PFSK-1 (cell line): ENCODE measurements at regions not wholly inside any gene's neighbourhood (a gene's known extent, or its start where the extent isn't known, plus 50 kb on each side); places are given as distances from the start of the nearest gene placed in this dataset.

Experiments
- FOXP2 ChIP-seq: optimal IDR thresholded peaks from 2 replicates; pipeline ENCODE3; 2011; ENCODE audit warnings: borderline replicate concordance, control low read depth, inconsistent platforms; ENCODE audit not compliant: insufficient read depth; ENCODE audit errors: extremely low read length, extremely low read depth
- POLR2AphosphoS5 ChIP-seq: IDR thresholded peaks from 2 replicates; pipeline ENCODE4 v1.6.1; 2012; ENCODE audit warnings: low read depth, mild to moderate bottlenecking, control low read depth, low read length, moderate library complexity
- REST ChIP-seq, 2 experiments: IDR thresholded peaks; 2 replicates each; pipeline versions ENCODE4 v1.6.1 to v1.8.0; 2011 to 2012; ENCODE audit warnings: low read depth in 2 of 2, low read length in 2 of 2, control low read depth in 1 of 2, inconsistent platforms in 1 of 2, mild to moderate bottlenecking in 1 of 2, moderate library complexity in 1 of 2; ENCODE audit not compliant: insufficient read depth in 1 of 2
- SIN3A ChIP-seq: IDR thresholded peaks from 2 replicates; pipeline ENCODE4 v1.6.1; 2012; ENCODE audit warnings: mild to moderate bottlenecking, low read length, moderate library complexity, borderline replicate concordance; ENCODE audit not compliant: insufficient read depth
- TAF1 ChIP-seq: IDR thresholded peaks from 2 replicates; pipeline ENCODE4 v1.6.1; 2012; ENCODE audit warnings: low read length, control low read depth, borderline replicate concordance; ENCODE audit not compliant: insufficient read depth

- TF ChIP-seq FOXP2 (no peak), TAF1 (no peak), SIN3A (no peak), REST (IDR thresholded peaks at IDR 0.05; ENCODE audit: insufficient read depth in 1 of 2, low read depth in 2 of 2, low read length in 2 of 2) (no peak), POLR2AphosphoS5 (no peak)
Measured at GRCh38 chr1:116819081-116819480, 64.9 kb downstream of the CD2 start.

GRCh38 chr1:116820369-116820768 is 66.1 kb downstream of the CD2 start:
- TF ChIP-seq POLR2AphosphoS5, result no peak

GRCh38 chr1:116821763-116822162 is 67.5 kb downstream of the CD2 start:
- TF ChIP-seq TAF1 (no peak), REST (IDR thresholded peaks at IDR 0.05; ENCODE audit: insufficient read depth in 1 of 2, low read depth in 2 of 2, low read length in 2 of 2) (no peak), FOXP2 (no peak), SIN3A (no peak), POLR2AphosphoS5 (no peak)

- no peak for TF ChIP-seq POLR2AphosphoS5
- TF ChIP-seq SIN3A, result no peak
- TF ChIP-seq FOXP2, result no peak
- TF ChIP-seq REST (IDR thresholded peaks at IDR 0.05; ENCODE audit: insufficient read depth in 1 of 2, low read depth in 2 of 2, low read length in 2 of 2), result no peak
- TF ChIP-seq TAF1, result no peak
Measured at GRCh38 chr1:116824631-116825206, 70.5 kb downstream of the CD2 start.

- no peak for TF ChIP-seq POLR2AphosphoS5
- TF ChIP-seq REST (IDR thresholded peaks at IDR 0.05; ENCODE audit: insufficient read depth in 1 of 2, low read depth in 2 of 2, low read length in 2 of 2), result 0 out of 4 replicates have a peak, but pooled peaks of 1 of the 2 experiments have one; percentile 20
- TF ChIP-seq SIN3A, result no peak
- peak; percentile 8 for TF ChIP-seq FOXP2
- TF ChIP-seq TAF1, result no peak
Measured at GRCh38 chr1:116825207-116825719, 71.0 kb downstream of the CD2 start.
